ENCODE measurements at regions not wholly inside any gene's neighbourhood (a gene's known extent, or its start where the extent isn't known, plus 50 kb on each side); places are given as distances from the start of the nearest gene placed in this dataset.
A peak's percentile ranks its signal among the peaks of the same experiment; 100 is the strongest.

GRCh38 chr21:16072221-16072620, 342.4 kb downstream of the USP25 start:
- DNase-seq (ENCODE audit: low spot score) = no peak

- peak; percentile 31 for DNase-seq (ENCODE audit: low spot score)
Observed at GRCh38 chr21:16072737-16073136, 343.0 kb downstream of the USP25 start.

- DNase-seq (ENCODE audit: low spot score) = no peak
Observed at GRCh38 chr21:16073586-16073985, 343.8 kb downstream of the USP25 start.

GRCh38 chr21:16074950-16075489, 345.2 kb downstream of the USP25 start:
- no peak for DNase-seq (ENCODE audit: low spot score)

DNA sequence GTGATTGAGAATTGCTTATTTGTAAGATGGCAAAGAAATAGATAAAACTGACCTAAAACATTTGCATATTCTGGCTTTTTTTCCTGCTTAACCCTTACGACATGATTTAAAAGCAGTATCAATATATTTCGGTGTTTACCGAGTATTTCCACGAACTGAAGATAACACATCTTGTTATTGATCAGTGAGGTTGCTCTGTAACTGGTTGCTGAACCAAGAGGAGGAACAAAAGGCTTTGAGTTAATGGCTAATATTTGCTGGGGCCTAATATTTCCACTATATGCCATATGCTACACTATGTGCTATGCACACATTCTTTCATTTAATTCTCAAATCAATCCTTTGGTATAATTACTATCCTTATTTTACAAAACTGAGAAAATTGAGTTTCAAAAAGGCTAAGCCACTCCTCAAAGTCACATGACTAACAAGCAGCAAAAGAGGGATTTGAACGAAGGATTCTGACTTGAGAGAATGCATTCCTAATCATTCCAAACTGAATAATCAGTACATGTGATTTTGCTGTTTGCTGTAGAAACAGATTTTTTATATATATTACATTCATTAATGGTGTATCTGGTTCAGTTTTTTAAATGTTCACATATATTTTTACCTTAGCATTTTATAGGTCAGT, 346.0 kb downstream of the USP25 start:
- DNase-seq (ENCODE audit: low spot score) = no peak

GRCh38 chr21:16076465-16076864, 346.7 kb downstream of the USP25 start:
- no peak for DNase-seq (ENCODE audit: low spot score)

GRCh38 chr21:16078382-16078781, 348.6 kb downstream of the USP25 start:
- DNase-seq (ENCODE audit: low spot score) = no peak

- no peak for DNase-seq (ENCODE audit: low spot score)
Observed at GRCh38 chr21:16079830-16080229, 350.0 kb downstream of the USP25 start.

- DNase-seq (ENCODE audit: low spot score) = no peak
Observed at GRCh38 chr21:16081304-16081703, 351.5 kb downstream of the USP25 start.

- peak; percentile 33 for DNase-seq (ENCODE audit: low spot score)
Observed at GRCh38 chr21:16082038-16082816, 352.4 kb downstream of the USP25 start.

DNA sequence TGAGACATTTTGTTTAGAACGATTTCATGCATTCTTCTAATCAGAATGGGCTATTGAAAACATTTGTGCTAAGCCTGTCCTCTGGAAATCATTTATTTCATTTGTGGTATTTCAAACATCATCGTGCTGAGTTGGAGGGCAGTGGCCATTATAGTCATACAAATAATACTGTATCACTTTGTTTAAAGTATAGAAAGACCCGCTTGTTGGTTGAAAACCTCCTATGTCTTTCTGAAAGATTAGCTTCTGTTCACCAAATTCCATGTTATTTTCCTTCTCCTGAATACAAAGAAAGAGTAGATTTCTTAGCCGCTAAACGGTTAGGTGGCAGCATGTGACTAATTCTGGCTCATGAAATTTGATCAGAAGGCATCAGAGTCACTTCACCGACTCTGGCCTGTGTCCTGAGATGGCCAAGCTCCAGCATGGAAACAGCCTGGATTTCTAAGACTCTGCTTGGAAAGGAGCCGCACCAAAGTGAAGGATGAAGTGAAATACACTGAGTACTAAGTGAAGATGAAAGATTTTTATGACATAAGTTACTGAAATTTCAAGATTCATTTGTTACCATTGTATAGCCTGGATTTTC, 355.1 kb downstream of the USP25 start:
- DNase-seq (ENCODE audit: low spot score) = peak; percentile 46

DNA sequence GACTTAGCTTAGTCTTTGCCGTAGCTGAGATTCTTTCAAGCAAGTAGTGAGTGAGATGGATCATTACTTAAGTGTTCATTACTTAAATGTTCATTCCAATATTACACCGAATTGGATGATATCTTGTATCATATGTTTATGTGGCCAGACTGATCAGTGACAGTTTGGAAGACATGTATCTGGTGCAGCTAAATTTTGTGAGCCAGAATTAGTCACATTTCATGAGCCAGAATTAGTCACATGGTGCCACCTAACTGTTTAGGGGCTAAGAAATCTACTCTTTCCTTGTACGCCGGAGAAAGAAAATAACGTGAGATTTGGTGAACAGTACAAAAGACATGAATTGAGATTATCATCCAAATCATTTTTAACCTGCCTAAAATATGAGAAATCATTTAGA, 355.6 kb downstream of the USP25 start:
- peak; percentile 55 for DNase-seq (ENCODE audit: low spot score)

DNA sequence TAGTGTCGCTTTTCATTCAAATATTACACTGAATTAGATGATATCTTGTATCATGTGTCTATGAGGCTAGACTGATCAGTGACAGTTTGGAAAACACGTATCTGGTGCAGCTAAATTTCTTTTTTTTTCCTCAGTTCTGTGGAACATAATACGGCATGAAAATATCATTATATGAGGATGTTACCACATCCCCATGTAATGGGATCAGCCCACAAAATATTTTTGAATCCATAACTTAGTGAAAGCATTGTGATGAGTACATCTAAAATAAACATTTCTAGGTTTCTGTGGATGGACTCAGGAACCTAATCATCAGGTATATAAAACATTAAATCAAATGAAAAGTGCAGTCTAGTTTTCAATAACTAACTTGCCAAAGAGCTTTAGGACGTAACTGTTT, 356.3 kb downstream of the USP25 start:
- DNase-seq (ENCODE audit: low spot score) = no peak

DNA sequence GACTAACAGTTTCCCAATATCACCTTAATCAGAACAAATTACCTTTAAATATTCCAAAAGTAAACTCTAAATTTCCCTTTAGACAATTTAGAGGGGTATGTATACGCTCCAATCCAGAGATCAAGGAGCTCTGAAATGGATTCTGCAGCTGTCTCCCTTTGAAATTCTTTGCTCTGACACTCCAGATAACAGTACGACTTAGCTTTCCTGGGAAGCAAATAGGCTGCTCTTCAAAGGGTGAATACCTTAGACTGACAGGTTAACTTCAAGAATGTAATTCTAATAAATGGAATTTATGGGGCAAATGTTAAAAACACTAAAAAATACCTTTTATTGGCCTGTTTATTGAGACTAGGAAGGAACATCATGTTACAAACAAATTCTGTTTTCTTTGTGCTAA, 357.2 kb downstream of the USP25 start:
- DNase-seq (ENCODE audit: low spot score) = no peak

- DNase-seq (ENCODE audit: low spot score) = no peak
Observed at GRCh38 chr21:16087523-16087922, 357.7 kb downstream of the USP25 start.

GRCh38 chr21:16088056-16088455, 358.3 kb downstream of the USP25 start:
- DNase-seq (ENCODE audit: low spot score) = no peak

- no peak for DNase-seq (ENCODE audit: low spot score)
Observed at GRCh38 chr21:16095005-16095404, 365.2 kb downstream of the USP25 start.

DNA sequence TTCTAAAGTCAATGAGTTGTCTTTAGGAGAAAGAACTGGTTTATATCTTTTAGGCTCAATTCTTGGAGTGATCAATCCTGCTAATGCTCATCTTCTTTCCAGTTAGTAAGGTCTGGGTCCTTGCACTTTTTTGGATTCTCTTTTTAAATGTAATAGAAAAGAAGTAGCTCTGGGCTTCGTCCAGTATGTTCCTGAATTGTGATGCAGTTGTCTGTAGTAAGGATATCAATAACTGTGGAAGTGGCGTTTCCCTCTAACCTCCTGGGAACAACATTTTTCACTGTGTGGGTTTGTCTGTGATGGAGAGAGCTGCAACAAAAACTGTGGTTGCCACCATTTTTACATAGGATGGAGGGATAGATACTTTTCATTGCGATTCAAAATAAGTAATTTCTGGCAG, 367.2 kb downstream of the USP25 start:
- DNase-seq (ENCODE audit: low spot score) = no peak

- DNase-seq (ENCODE audit: low spot score) = no peak
Observed at GRCh38 chr21:16102113-16102512, 372.3 kb downstream of the USP25 start.

DNA sequence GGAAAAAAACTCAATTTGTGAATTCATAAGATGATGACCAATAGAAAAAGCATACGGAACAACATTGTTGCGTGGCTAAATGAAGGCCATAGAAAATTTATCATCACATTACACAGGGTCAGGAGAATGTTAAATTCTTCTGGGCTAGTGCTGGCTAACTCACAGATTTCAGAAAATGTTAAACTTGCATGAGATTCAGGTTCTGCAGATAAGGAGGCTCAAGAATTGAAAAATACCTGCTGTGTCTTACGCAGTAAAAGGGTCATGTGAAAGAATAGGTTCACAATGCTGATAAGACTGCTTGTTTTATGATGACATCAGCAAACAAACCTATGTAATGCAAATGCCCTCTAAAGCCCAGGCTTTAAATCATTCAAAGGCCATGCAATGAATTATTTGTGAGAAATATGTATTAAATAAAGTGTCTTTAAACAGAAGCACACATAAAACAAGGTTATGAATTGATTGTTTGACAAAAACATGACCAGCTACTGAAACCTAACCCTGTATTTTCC, 378.8 kb downstream of the USP25 start:
- no peak for DNase-seq (ENCODE audit: low spot score)

DNA sequence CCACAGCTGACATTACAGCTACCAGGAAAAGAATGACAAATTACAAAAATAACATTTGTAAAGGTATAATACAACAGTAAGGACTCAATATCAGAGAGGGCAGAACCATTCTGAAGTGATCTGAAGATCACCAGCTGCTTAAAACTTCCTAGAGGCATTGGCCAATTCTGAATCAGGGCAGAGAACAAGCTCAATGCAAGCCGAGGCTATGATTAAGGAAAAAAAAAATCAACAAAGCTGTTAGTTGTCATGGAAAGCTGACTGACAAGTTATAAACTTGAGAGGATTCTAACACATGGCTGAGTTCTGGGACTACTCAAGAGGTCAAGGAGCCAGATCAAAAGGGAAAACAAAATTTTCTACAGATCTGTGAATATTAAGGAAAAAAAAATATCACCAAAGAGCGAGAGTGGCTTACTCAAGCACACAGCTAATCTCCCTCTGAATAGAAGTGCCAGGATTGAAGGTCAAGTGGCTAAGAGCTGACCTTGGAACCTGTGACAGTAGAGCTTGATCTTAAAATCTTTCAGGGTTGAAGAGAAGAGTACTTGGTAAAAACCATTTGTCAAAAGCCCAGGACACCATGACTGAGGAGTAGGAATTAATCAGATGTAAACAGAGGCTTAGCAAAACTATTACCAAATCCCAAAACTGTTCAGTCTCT, 383.4 kb downstream of the USP25 start:
- DNase-seq (ENCODE audit: low spot score) = no peak

DNA sequence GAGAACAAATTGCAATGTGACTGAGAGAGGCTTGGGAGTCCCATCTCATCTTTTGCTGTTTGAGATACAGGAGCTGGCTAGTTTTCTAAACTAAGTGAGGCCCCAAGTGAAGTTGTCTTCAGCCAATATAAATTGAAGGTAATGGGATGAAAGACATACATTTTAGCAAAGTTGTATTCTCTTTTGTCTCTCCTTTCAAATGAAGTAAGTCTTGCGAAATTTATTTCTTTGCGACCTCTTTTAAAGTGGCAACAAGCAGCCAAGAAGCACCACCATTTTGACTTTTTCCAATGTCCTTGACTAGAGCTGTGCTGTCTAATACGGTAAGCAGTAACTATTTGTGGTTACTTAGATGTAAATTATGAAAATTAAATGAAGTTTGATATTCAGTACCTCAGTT, 385.7 kb downstream of the USP25 start:
- no peak for DNase-seq (ENCODE audit: low spot score)
